ENCODE measurements at regions not wholly inside any gene's neighbourhood (a gene's known extent, or its start where the extent isn't known, plus 50 kb on each side); places are given as distances from the start of the nearest gene placed in this dataset.
"Not testable (repeated sequence)": the region's sequence is repeated elsewhere in the genome, so short reads cannot be mapped to it uniquely, and the experiment has no call there.

- Histone ChIP-seq H3K4me1 (ENCODE audit: insufficient read depth, low read length) (peaks cover 16% of the 10 kb centered on the region), H3K9ac (ENCODE audit: low read depth, low read length) (peak overlapping the region; percentile 34; the same call in 1 of the 2 replicates), H3K9me3 (ENCODE audit: control insufficient read depth, insufficient read depth, low read length) (no peaks in the 10 kb centered on the region), H3K36me3 (ENCODE audit: insufficient read depth, low read length) (no peaks in the 10 kb centered on the region)
Observed at GRCh38 chr16:26985100-26986065, 81.3 kb upstream of the C16orf82 start.

DNA sequence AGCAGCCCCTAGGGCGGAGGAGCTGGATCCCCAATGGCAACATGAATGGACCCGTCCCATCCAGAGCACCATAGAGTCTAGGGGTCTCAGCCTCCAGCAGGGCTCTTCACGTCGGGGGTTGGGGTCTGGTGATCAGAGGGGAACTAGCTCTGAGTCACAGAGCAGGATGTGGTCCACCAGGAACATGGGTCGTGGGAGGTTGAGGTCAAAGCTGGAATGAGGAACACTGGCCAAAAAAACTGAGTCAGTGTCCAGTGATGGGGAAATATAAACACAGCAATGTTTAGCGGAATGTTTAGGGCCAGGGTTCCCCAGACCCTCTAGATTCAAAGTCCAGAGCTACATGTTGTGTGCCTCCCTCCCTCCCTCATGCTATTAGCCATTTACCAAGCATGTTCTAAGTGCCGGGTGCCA, 79.1 kb upstream of the C16orf82 start:
- no peaks in the 10 kb centered on the region for H3K9me3 ChIP-seq (ENCODE audit: control insufficient read depth, insufficient read depth, low read length)
- H3K4me1 ChIP-seq (ENCODE audit: insufficient read depth, low read length), result peaks cover 16% of the 10 kb centered on the region
- H3K9ac ChIP-seq (ENCODE audit: low read depth, low read length), result no peak overlapping the region
- no peaks in the 10 kb centered on the region for H3K36me3 ChIP-seq (ENCODE audit: insufficient read depth, low read length)

DNA sequence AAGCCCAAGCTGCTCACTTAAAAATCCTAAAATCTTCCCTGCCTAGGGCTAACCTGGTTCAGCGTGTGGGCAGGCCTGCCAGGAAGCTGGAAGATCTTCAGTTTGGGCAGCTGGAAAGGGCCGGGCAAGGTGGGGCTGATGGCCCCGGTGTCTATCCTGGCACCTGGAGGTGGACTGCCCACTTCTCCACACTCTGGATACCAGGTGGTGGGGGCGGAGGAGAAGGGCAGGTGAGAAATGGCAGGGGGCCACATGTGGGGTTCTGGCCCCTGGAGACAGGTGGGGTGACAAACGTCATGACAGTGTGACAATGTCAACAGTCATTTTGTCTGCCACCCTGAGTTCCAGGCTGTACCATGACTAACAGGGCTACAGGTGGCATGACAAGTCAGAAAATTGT, 78.5 kb upstream of the C16orf82 start:
- Histone ChIP-seq H3K36me3 (ENCODE audit: insufficient read depth, low read length) (no peaks in the 10 kb centered on the region), H3K9ac (ENCODE audit: low read depth, low read length) (no peak overlapping the region), H3K4me1 (ENCODE audit: insufficient read depth, low read length) (peaks cover 16% of the 10 kb centered on the region), H3K9me3 (ENCODE audit: control insufficient read depth, insufficient read depth, low read length) (no peaks in the 10 kb centered on the region)

DNA sequence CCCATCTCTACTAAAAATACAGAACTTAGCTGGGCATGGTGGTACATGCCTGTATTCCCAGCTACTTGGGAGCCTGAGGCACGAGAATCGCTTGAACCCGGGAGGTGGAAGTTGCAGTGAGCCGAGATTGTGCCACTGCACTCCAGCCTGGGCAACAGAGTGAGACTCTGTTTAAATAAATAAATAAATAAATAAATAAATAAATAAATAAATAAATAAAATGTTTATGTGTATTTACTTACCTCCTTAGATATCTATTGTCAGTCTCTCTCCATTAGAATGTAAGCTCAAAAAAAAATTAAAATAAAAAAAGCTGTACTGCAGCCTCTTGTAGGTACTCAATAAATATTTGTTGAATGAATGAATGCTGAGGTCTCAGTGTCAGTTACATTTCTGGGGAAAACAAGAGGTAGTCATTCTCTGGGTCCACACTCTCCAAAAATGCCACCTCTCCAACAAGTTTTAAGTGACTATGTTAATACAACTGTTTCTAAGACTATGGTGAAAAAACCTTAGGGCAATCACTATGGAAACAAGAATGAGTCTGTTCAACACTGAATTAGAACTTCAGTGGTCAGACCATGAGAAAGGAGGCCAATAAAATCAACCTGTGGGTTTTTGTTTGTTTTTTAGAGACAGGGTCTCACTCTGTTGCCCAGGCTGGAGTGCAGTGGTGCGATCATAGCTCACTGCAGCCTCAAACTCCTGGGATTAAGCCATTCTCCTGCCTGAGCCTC, 76.2 kb upstream of the C16orf82 start:
- H3K9me3 ChIP-seq (ENCODE audit: control insufficient read depth, insufficient read depth, low read length), result not testable (repeated sequence)

DNA sequence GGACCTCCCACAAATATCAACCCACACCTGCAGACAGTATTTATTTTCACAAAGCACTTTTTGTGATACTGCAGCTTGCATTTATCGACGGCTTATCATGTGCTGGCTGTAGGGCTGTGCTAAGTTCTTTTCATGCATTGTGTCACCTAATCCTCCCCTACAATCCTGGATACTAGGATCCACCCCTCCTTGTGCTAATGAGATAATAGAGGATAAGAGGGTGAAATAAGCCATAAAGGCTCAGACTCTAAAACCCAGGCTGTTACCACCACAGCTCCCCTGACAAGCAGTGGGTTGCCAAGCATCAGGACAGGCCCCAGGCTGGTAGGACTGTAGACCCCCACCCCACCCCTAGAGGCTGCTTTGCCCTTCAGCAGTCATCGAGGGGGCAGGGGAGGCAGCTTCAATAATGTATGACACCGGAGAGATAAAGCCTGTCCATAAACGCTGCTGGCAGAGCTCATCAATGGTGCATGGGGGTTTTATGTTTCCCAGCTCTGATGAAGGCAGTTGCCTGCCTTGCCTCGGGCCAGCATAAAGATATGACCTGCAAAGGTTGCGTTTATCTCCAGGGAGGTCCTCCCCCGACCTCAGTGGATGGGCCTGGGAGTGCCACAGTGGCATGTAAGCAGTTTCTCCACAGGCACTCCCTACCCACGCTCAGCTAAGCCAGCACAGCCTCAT, 73.9 kb upstream of the C16orf82 start:
- H3K9ac ChIP-seq (ENCODE audit: low read depth, low read length), result no peak overlapping the region
- H3K4me1 ChIP-seq (ENCODE audit: insufficient read depth, low read length), result no peaks in the 10 kb centered on the region
- no peaks in the 10 kb centered on the region for H3K36me3 ChIP-seq (ENCODE audit: insufficient read depth, low read length)
- H3K9me3 ChIP-seq (ENCODE audit: control insufficient read depth, insufficient read depth, low read length), result no peaks in the 10 kb centered on the region; the same call in 1 of the 2 replicates

More for the DNA sequence above, 76.2 kb upstream of the C16orf82 start:
- H3K36me3 ChIP-seq (ENCODE audit: insufficient read depth, low read length); H3K9ac ChIP-seq (ENCODE audit: low read depth, low read length): not testable (repeated sequence)
- peaks cover 12% of the 10 kb centered on the region; the same call in 1 of the 2 replicates for H3K4me1 ChIP-seq (ENCODE audit: insufficient read depth, low read length)

- Histone ChIP-seq H3K36me3 (ENCODE audit: insufficient read depth, low read length) (no peaks in the 10 kb centered on the region), H3K9ac (ENCODE audit: low read depth, low read length) (no peak overlapping the region), H3K4me1 (ENCODE audit: insufficient read depth, low read length) (no peaks in the 10 kb centered on the region), H3K9me3 (ENCODE audit: control insufficient read depth, insufficient read depth, low read length) (no peaks in the 10 kb centered on the region; the same call in 1 of the 2 replicates)
Observed at GRCh38 chr16:26993511-26993910, 73.2 kb upstream of the C16orf82 start.

GRCh38 chr16:26993963-26994362, 72.8 kb upstream of the C16orf82 start:
- H3K9me3 ChIP-seq (ENCODE audit: control insufficient read depth, insufficient read depth, low read length), result no peaks in the 10 kb centered on the region; the same call in 1 of the 2 replicates
- H3K9ac ChIP-seq (ENCODE audit: low read depth, low read length), result no peak overlapping the region
- no peaks in the 10 kb centered on the region for H3K4me1 ChIP-seq (ENCODE audit: insufficient read depth, low read length)
- no peaks in the 10 kb centered on the region for H3K36me3 ChIP-seq (ENCODE audit: insufficient read depth, low read length)

DNA sequence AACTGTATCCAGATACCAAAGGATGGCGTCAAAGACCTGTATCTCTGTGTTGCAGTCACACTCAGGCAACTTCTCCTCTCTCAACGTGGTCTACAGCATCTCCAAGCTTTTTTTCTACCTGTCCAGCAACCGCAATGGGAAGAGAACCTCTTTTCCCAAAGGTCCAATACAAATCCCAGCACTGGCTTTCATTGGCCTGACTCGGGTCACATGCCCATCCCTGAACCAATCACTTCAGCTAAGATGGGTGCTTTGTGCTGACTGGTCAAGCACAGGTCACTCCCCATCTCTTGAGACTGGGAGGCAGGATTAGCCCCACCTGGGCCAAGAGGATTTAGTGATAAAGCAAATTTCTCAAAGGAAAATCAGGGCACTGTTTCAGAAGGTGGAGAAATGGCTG, 71.2 kb upstream of the C16orf82 start:
- Histone ChIP-seq H3K4me1 (ENCODE audit: insufficient read depth, low read length) (no peaks in the 10 kb centered on the region), H3K36me3 (ENCODE audit: insufficient read depth, low read length) (no peaks in the 10 kb centered on the region), H3K9ac (ENCODE audit: low read depth, low read length) (no peak overlapping the region), H3K9me3 (ENCODE audit: control insufficient read depth, insufficient read depth, low read length) (no peaks in the 10 kb centered on the region; the same call in 1 of the 2 replicates)

DNA sequence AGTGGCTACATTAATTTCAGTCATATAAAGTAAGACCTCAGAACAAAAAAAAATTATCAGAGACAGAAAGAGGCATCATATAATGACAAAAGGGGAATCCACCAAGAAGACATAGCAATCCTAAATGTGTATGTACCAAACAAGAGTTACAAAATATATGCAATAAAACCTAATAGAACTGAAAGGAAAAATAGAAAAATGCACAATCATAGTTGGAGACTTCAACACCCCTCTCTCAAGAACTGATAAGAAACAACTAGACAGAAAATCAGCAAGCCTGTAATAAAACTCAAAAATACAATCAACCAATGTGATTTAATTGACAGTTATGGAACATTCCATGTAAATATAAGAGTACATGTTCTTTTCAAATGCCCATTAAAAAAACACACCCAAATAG, 61.3 kb upstream of the C16orf82 start:
- Histone ChIP-seq H3K9ac (ENCODE audit: low read depth, low read length) (no peak overlapping the region), H3K4me1 (ENCODE audit: insufficient read depth, low read length) (no peaks in the 10 kb centered on the region), H3K36me3 (ENCODE audit: insufficient read depth, low read length) (no peaks in the 10 kb centered on the region), H3K9me3 (ENCODE audit: control insufficient read depth, insufficient read depth, low read length) (no peaks in the 10 kb centered on the region)

Data from ES-I3 (cell line).